GM10266 (cell line): ENCODE measurements at regions not wholly inside any gene's neighbourhood (a gene's known extent, or its start where the extent isn't known, plus 50 kb on each side); places are given as distances from the start of the nearest gene placed in this dataset.

ENCODE experiments used
- DNase-seq: peaks from one replicate; pipeline ENCODE4 v3.0.0; 2012; ENCODE audit errors: extremely low spot score
- CTCF ChIP-seq: IDR thresholded peaks from 2 replicates; pipeline ENCODE4 v1.5.1; 2012; ENCODE audit warnings: mild to moderate bottlenecking, low read depth; ENCODE audit not compliant: control insufficient read depth, insufficient read depth; ENCODE audit errors: missing control alignments

GRCh38 chr4:84419201-84419600 is 79.9 kb downstream of the NKX6-1 start:
- DNase-seq: no peak

GRCh38 chr4:84417997-84418709 is 80.9 kb downstream of the NKX6-1 start:
- no peak for DNase-seq

More at GRCh38 chr4:84419201-84419600, 79.9 kb downstream of the NKX6-1 start:
- no peak for TF ChIP-seq CTCF

GRCh38 chr4:84413976-84414375 is 85.1 kb downstream of the NKX6-1 start:
- no peak for DNase-seq

More at GRCh38 chr4:84417997-84418709, 80.9 kb downstream of the NKX6-1 start:
- no peak for TF ChIP-seq CTCF

GRCh38 chr4:84413480-84413879 is 85.6 kb downstream of the NKX6-1 start:
- DNase-seq: no peak
- no peak for TF ChIP-seq CTCF

More at GRCh38 chr4:84413976-84414375, 85.1 kb downstream of the NKX6-1 start:
- no peak for TF ChIP-seq CTCF

- no peak for TF ChIP-seq CTCF
These were observed 87.0 kb downstream of the NKX6-1 start for GRCh38 chr4:84412062-84412461.

GRCh38 chr4:84407554-84408407 is 91.3 kb downstream of the NKX6-1 start:
- TF ChIP-seq CTCF: no peak
- DNase-seq: no peak

More at GRCh38 chr4:84412062-84412461, 87.0 kb downstream of the NKX6-1 start:
- no peak for DNase-seq
